Vagina (tissue), 2 donors: ENCODE measurements at regions not wholly inside any gene's neighbourhood (a gene's known extent, or its start where the extent isn't known, plus 50 kb on each side); places are given as distances from the start of the nearest gene placed in this dataset.
A peak's percentile ranks its signal among the peaks of the same experiment; 100 is the strongest.

Source experiments
- DNase-seq, 2 donors: peaks; one replicate each; pipeline ENCODE4 v3.0.0-alpha.2; 2017; ENCODE audit errors: extremely low spot score in 2 of 2
- H3K27ac ChIP-seq: fragments of 200-600 bp; sonication (generic); one replicate; pipeline ENCODE4 v1.5.1; 2019
- H3K27me3 ChIP-seq: fragments of 200-600 bp; sonication (generic); one replicate; pipeline ENCODE4 v1.5.1; 2019
- H3K36me3 ChIP-seq, 2 donors: fragments of 200-600 bp; sonication (generic); one replicate each; pipeline ENCODE4 v1.5.1; 2017 to 2019
- H3K4me1 ChIP-seq: fragments of 200-600 bp; sonication (generic); one replicate; pipeline ENCODE4 v1.5.1; 2019
- H3K4me3 ChIP-seq, 2 donors: fragments of 200-600 bp; sonication (generic); 1 replicate in 1 of 2; 2 replicates in 1 of 2; pipeline ENCODE4 v1.5.1; 2016 to 2019
- H3K9me3 ChIP-seq: fragments of 200-600 bp; sonication (generic); one replicate; pipeline ENCODE4 v1.5.1; 2019
- POLR2A ChIP-seq, 2 donors: fragments of 450-650 bp; IDR thresholded peaks; one replicate each; pipeline ENCODE4 v1.6.1; 2017; ENCODE audit warnings: antibody characterized with exemption in 2 of 2, mild to moderate bottlenecking in 2 of 2, moderate library complexity in 2 of 2
- POLR2AphosphoS5 ChIP-seq, 2 donors: sonication (generic); formaldehyde crosslinking; IDR thresholded peaks; one replicate each; pipeline ENCODE4 v1.9.0; 2017; ENCODE audit warnings: antibody characterized with exemption in 2 of 2, mild to moderate bottlenecking in 2 of 2, low read depth in 1 of 2; ENCODE audit not compliant: insufficient read depth in 1 of 2
- intact Hi-C: fragments of 100-400 bp; cut with DNase I; formaldehyde crosslinking; loops from one replicate; pipeline ENCODE4 v1.15.1; 2023
- TF ChIP-seq, protein P1 (sequence below), 3 experiments: fragments of 450-650 bp in 2 of 3; fragments of 200-600 bp in 1 of 3; sonication (generic) in 1 of 3; IDR thresholded peaks; one replicate each; pipeline ENCODE4 v1.5.1; 2017 to 2019; ENCODE audit warnings: antibody characterized with exemption in 3 of 3, mild to moderate bottlenecking in 2 of 3, moderate library complexity in 2 of 3

DNA sequence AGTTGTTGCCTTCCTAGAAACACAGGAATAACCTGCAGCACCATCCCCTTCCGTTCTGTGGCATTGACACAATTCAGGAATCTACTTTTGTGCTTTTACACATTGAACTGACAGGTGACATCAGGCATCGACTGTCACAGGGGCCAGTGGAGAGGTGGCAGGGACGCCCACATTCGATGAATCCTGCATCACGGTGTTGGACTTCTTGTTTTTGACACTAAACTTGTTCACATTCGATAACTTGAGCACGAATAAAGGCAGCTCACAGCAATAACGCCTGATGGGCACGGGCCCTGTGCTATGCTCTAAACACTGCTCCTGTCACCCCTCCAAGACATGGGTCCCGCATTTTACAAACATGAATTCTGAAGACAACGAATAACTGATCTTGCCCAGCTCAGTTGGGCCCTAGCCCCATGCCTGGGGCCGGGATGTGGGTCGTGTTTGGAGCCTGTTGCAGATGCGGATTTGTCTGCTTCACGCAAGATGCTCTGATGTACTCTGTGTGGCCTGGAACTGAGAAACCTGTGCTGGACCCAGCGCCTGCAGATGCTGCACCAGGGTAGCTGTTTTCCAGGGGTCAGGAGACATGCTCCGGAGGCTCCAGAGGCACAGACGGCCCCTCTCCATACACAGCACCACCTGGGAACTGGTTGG lies 75.7 kb downstream of the TTLL2 start:
- Histone ChIP-seq H3K27ac (no peak overlapping the region), H3K27me3 (no peaks in the 10 kb centered on the region), H3K4me3 (no peak overlapping the region), H3K36me3 (no peaks in the 10 kb centered on the region), H3K9me3 (no peaks in the 10 kb centered on the region), H3K4me1 (no peaks in the 10 kb centered on the region)
- intact Hi-C loops = no loop called here
- peak; percentile 52 to 60 for DNase-seq
- TF ChIP-seq POLR2AphosphoS5 (IDR thresholded peaks at IDR 0.05; ENCODE audit: insufficient read depth in 1 of 2, low read depth in 1 of 2) (no peak), POLR2A (IDR thresholded peaks at IDR 0.05) (no peak)
- TF ChIP-seq, protein P1, sequence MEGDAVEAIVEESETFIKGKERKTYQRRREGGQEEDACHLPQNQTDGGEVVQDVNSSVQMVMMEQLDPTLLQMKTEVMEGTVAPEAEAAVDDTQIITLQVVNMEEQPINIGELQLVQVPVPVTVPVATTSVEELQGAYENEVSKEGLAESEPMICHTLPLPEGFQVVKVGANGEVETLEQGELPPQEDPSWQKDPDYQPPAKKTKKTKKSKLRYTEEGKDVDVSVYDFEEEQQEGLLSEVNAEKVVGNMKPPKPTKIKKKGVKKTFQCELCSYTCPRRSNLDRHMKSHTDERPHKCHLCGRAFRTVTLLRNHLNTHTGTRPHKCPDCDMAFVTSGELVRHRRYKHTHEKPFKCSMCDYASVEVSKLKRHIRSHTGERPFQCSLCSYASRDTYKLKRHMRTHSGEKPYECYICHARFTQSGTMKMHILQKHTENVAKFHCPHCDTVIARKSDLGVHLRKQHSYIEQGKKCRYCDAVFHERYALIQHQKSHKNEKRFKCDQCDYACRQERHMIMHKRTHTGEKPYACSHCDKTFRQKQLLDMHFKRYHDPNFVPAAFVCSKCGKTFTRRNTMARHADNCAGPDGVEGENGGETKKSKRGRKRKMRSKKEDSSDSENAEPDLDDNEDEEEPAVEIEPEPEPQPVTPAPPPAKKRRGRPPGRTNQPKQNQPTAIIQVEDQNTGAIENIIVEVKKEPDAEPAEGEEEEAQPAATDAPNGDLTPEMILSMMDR (IDR thresholded peaks at IDR 0.05) = no peak

DNA sequence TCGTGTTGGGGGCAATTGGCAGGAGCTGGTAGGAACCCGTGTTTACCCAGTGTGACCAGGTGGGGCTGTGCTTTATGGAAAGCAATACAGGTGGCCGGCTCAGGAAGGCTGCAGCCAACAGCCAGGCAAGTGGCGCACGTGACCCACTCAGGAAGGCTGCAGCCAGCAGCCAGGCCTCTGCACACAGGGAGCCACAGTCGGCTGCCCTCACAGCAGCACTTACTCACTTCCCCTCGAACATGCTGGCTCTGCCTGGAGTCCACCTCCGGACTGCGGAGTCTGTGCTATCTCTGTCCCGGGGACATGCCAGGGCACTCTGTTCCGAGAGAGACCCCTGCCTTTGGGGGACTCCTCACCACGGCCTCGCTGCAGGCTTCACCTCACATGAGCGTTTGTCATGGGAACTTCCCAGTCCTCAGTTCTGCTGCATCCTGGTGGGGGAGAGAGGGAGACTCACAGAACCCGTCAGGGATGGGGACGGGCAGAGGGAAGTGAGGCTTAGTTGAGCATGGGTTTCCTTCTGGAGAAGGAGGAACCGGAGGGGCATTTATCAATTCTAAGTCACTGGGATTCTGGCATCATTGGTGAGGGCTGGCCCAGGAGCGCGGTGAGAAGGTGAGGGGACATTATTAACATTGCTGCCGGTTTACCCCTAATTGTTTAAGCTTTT lies 76.8 kb downstream of the TTLL2 start:
- peak; percentile 83 to 88 for DNase-seq
- H3K36me3 ChIP-seq = no peaks in the 10 kb centered on the region
- H3K27me3 ChIP-seq = no peaks in the 10 kb centered on the region
- no peaks in the 10 kb centered on the region for H3K4me1 ChIP-seq
- H3K9me3 ChIP-seq = no peaks in the 10 kb centered on the region
- intact Hi-C loops = no loop called here
- H3K4me3 ChIP-seq = no peak overlapping the region
- TF ChIP-seq, protein P1 (IDR thresholded peaks at IDR 0.05) = no peak
- TF ChIP-seq POLR2AphosphoS5 (IDR thresholded peaks at IDR 0.05; ENCODE audit: insufficient read depth in 1 of 2, low read depth in 1 of 2) (no peak), POLR2A (IDR thresholded peaks at IDR 0.05) (no peak)
- H3K27ac ChIP-seq = no peak overlapping the region

DNA sequence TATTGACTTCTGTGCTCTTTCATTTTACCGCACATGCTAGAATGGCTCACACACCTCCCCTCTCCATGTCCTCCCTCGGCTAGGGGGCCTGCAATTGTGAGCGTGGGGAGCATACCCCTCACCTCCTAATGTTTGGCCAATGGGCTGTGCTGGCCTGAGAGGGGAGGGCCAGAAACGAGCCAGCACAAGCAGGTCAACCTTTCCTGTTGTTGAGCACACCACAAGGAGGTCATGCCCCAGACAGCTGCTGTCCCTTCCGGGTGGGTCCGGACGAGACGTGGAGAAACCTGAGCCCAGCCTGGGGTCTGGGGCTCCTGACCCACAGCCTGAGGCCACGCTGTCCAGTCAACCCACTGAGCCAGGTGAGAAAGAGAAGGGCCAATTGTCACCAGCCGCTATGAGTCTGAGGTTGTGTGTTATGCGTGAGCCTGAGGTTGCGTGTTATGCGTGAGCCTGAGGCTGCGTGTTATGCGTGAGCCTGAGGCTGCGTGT lies 77.4 kb downstream of the TTLL2 start:
- intact Hi-C loops = no loop called here
- H3K4me1 ChIP-seq = no peaks in the 10 kb centered on the region
- TF ChIP-seq POLR2A (IDR thresholded peaks at IDR 0.05) (no peak), POLR2AphosphoS5 (IDR thresholded peaks at IDR 0.05; ENCODE audit: insufficient read depth in 1 of 2, low read depth in 1 of 2) (no peak)
- TF ChIP-seq, protein P1 (IDR thresholded peaks at IDR 0.05) = no peak

DNA sequence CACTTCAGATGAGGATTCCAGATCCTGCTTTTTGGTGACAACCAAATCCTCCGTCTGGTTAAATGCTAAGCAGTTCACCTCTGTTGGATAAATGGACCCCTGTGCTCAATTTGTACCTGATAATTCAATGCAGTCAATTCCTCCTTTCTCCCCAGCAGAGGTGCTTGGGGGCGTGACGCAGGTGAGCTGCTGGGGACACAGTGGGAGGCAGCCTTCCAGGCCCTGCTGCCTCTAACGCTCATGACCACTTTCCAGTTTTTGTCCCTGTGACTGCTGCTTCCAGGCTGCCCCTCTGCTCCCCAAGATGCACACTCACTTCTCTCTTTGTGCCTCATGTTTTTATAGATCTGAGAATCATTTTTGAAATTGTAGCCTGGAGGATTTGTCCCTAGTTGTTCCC lies 78.5 kb downstream of the TTLL2 start:
- TF ChIP-seq POLR2A (IDR thresholded peaks at IDR 0.05) (no peak), POLR2AphosphoS5 (IDR thresholded peaks at IDR 0.05; ENCODE audit: insufficient read depth in 1 of 2, low read depth in 1 of 2) (no peak)
- TF ChIP-seq, protein P1 (IDR thresholded peaks at IDR 0.05) = no peak
- intact Hi-C loops = no loop called here
- Histone ChIP-seq H3K4me1 (no peaks in the 10 kb centered on the region), H3K27ac (no peak overlapping the region), H3K4me3 (no peak overlapping the region), H3K36me3 (no peaks in the 10 kb centered on the region), H3K9me3 (no peaks in the 10 kb centered on the region), H3K27me3 (no peaks in the 10 kb centered on the region)
- peak in 1 of 2 donors; percentile 64 for DNase-seq

More for the DNA sequence above, 77.4 kb downstream of the TTLL2 start:
- Histone ChIP-seq H3K4me3 (no peak overlapping the region), H3K27me3 (no peaks in the 10 kb centered on the region), H3K9me3 (no peaks in the 10 kb centered on the region), H3K27ac (no peak overlapping the region), H3K36me3 (no peaks in the 10 kb centered on the region)
- DNase-seq = peak in 1 of 2 donors; percentile 42
